ENCODE measurements at regions not wholly inside any gene's neighbourhood (a gene's known extent, or its start where the extent isn't known, plus 50 kb on each side); places are given as distances from the start of the nearest gene placed in this dataset.

DNA sequence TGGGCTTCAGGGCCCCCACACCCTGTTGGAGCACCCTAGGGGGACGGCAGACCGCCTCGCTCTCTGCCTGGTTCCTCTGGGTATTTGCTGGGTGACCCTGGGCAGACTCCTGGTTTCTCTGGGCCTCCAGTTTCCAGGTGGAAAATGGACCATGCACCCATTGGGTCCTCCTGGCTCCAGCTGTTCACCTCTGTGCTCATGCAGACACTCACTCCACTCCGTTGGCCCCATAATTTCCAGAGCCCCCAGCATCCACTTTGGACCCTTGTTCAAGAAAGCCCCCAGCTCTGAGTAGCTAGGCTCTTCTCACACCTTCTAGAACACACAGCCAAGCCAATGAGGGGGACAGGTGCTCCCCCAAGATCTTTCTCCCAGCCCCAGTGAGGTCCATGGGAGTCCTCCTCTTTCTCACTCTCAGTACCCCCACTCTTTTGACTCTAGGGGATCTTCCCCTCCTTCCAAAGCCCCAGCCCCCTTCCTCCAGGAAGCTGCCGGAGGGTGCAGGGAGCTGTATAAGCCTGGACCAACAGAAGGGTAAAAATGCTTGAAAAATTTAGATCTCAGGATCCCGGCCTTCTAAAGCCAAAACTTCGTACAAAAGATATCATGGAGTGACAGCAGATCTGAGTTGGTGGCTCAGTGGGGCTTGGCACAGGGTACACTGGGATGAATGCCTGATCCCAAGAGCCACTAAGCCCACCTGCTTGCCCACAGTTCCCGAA, 174.8 kb upstream of the RTL1 start:
- TF ChIP-seq CTCF (IDR thresholded peaks at IDR 0.05; ENCODE audit: borderline replicate concordance, extremely low read depth, low read length, poor library complexity, severe bottlenecking) (no peak), EZH2 (IDR thresholded peaks at IDR 0.05; ENCODE audit: borderline replicate concordance, low read depth, low read length, severe bottlenecking) (no peak)
